Mesothelial cell of epicardium (in vitro differentiated cells): ENCODE measurements at regions not wholly inside any gene's neighbourhood (a gene's known extent, or its start where the extent isn't known, plus 50 kb on each side); places are given as distances from the start of the nearest gene placed in this dataset.

Experiments used
- DNase-seq, 2 experiments: peaks; one replicate each; pipeline ENCODE4 v3.0.0; 2021; ENCODE audit warnings: low spot score in 2 of 2; ENCODE audit not compliant: unreplicated experiment in 2 of 2
- H3K27ac Mint-ChIP-seq: 2 replicates; pipeline ENCODE4 v1.8.0; 2021; ENCODE audit warnings: mixed read lengths
- H3K27me3 Mint-ChIP-seq: 2 replicates; pipeline ENCODE4 v1.8.0; 2021; ENCODE audit warnings: low read depth, mixed read lengths
- H3K36me3 Mint-ChIP-seq: 2 replicates; pipeline ENCODE4 v1.8.0; 2021; ENCODE audit warnings: mixed read lengths
- H3K4me1 Mint-ChIP-seq: 2 replicates; pipeline ENCODE4 v1.8.0; 2021; ENCODE audit warnings: mixed read lengths
- H3K4me3 Mint-ChIP-seq: 2 replicates; pipeline ENCODE4 v1.8.0; 2021; ENCODE audit warnings: mild to moderate bottlenecking, moderate library complexity, mixed read lengths
- H3K9me3 Mint-ChIP-seq: 2 replicates; pipeline ENCODE4 v1.8.0; 2021; ENCODE audit warnings: mixed read lengths
- CTCF ChIP-seq: fragments of 200-600 bp; sonication (generic); IDR thresholded peaks from one replicate; pipeline ENCODE4 v1.5.0; 2021; ENCODE audit warnings: antibody characterized with exemption; ENCODE audit not compliant: unreplicated experiment

DNA sequence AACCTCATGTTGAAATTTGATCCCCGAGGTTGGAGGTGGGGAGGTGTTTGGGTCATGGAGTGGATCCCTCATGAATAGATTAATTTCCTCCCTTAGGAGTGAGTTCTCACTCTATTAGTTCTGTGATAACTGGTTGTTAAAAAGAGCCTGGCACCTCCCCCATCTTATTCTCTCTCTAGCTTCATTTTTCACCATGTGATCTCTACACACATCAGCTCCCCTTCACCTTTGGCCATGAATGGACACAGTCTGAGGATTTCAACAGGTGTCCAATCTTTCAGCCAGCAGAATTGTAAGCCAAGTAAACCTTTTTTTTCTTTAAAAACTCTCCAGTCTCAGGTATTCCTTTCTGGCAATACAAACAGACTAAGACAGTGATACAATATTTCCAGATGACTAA lies 602.0 kb upstream of the FAM98A start:
- Mint-ChIP-seq H3K4me1 (no peaks in the 10 kb centered on the region), H3K27ac (no peak overlapping the region), H3K27me3 (no peaks in the 10 kb centered on the region), H3K36me3 (no peaks in the 10 kb centered on the region), H3K9me3 (peaks cover 13% of the 10 kb centered on the region), H3K4me3 (no peak overlapping the region)
- DNase-seq: no peak
- TF ChIP-seq CTCF: no peak

DNA sequence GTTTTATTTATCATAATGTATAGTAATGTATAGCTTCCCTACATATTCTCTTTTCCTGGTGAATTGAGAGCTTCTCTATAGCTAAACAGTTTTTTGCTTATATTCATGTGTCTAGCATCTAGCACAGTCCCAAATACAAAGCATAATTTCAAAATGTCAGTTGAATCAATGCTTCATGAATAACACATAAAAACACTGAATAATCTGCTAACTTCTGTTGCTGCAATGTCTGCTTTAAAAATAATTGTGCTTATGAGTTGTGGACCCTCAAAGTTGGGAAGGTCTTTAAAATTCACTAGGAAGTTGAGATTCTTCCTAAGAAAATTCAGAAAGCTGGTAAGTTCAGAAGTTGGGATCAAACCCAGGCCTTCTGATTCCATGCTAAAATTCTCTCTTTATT lies 600.9 kb upstream of the FAM98A start:
- no peaks in the 10 kb centered on the region for H3K27me3 Mint-ChIP-seq
- no peak for TF ChIP-seq CTCF
- no peak overlapping the region for H3K27ac Mint-ChIP-seq
- no peaks in the 10 kb centered on the region for H3K4me1 Mint-ChIP-seq
- H3K36me3 Mint-ChIP-seq: no peaks in the 10 kb centered on the region
- H3K4me3 Mint-ChIP-seq: no peak overlapping the region
- no peak for DNase-seq
- H3K9me3 Mint-ChIP-seq: peaks cover 9% of the 10 kb centered on the region

GRCh38 chr2:34193164-34193563 lies 594.1 kb upstream of the FAM98A start:
- no peak overlapping the region for H3K27ac Mint-ChIP-seq
- peaks cover 11% of the 10 kb centered on the region for H3K9me3 Mint-ChIP-seq
- DNase-seq: no peak
- H3K36me3 Mint-ChIP-seq: no peaks in the 10 kb centered on the region
- no peak overlapping the region for H3K4me3 Mint-ChIP-seq
- no peak for TF ChIP-seq CTCF
- no peaks in the 10 kb centered on the region for H3K27me3 Mint-ChIP-seq
- peaks cover 20% of the 10 kb centered on the region for H3K4me1 Mint-ChIP-seq

GRCh38 chr2:34188464-34189303 lies 589.6 kb upstream of the FAM98A start:
- Mint-ChIP-seq H3K27me3 (no peaks in the 10 kb centered on the region), H3K4me1 (peaks cover 23% of the 10 kb centered on the region), H3K4me3 (no peak overlapping the region), H3K27ac (no peak overlapping the region), H3K9me3 (peaks cover 8% of the 10 kb centered on the region), H3K36me3 (no peaks in the 10 kb centered on the region)
- no peak for TF ChIP-seq CTCF
- no peak for DNase-seq

GRCh38 chr2:34179511-34179910 lies 580.4 kb upstream of the FAM98A start:
- no peak overlapping the region for H3K27ac Mint-ChIP-seq
- H3K36me3 Mint-ChIP-seq: no peaks in the 10 kb centered on the region
- no peak overlapping the region for H3K4me3 Mint-ChIP-seq
- DNase-seq: no peak
- no peaks in the 10 kb centered on the region for H3K27me3 Mint-ChIP-seq
- peaks cover 3% of the 10 kb centered on the region for H3K4me1 Mint-ChIP-seq
- peaks cover 4% of the 10 kb centered on the region for H3K9me3 Mint-ChIP-seq
- no peak for TF ChIP-seq CTCF
